ENCODE measurements at regions not wholly inside any gene's neighbourhood (a gene's known extent, or its start where the extent isn't known, plus 50 kb on each side); places are given as distances from the start of the nearest gene placed in this dataset.

- H3K4me3 ChIP-seq (ENCODE audit: low read depth, low read length), result no peak overlapping the region
- TF ChIP-seq CTCF (IDR thresholded peaks at IDR 0.05; ENCODE audit: insufficient read depth, low read length, missing control alignments), result no peak
- POLR2A ChIA-PET, result no interaction called here
- no peak for DNase-seq (ENCODE audit: low read depth, low spot score)
- CTCF ChIA-PET, result no interaction called here
Observed at GRCh38 chr2:31675485-31675901, 94.8 kb upstream of the SRD5A2 start.

- POLR2A ChIA-PET, result no interaction called here
- no peak for DNase-seq (ENCODE audit: low read depth, low spot score)
- H3K4me3 ChIP-seq (ENCODE audit: low read depth, low read length), result no peak overlapping the region
- CTCF ChIA-PET, result no interaction called here
- no peak for TF ChIP-seq CTCF (IDR thresholded peaks at IDR 0.05; ENCODE audit: insufficient read depth, low read length, missing control alignments)
Observed at GRCh38 chr2:31674446-31674845, 93.7 kb upstream of the SRD5A2 start.

GRCh38 chr2:31666878-31667277 is 86.1 kb upstream of the SRD5A2 start:
- H3K4me3 ChIP-seq (ENCODE audit: low read depth, low read length), result no peak overlapping the region
- no peak for DNase-seq (ENCODE audit: low read depth, low spot score)
- ChIA-PET POLR2A (no interaction called here), CTCF (no interaction called here)
- TF ChIP-seq CTCF (IDR thresholded peaks at IDR 0.05; ENCODE audit: insufficient read depth, low read length, missing control alignments), result no peak

- no peak for DNase-seq (ENCODE audit: low read depth, low spot score)
- CTCF ChIA-PET, result interaction anchor here (0.7 kb wide), 1 partner anchor 8 kb away, joined by 3 read pairs; no protein-coding TSS in a partner anchor
- POLR2A ChIA-PET, result no interaction called here
- TF ChIP-seq CTCF (IDR thresholded peaks at IDR 0.05; ENCODE audit: insufficient read depth, low read length, missing control alignments), result no peak
- H3K4me3 ChIP-seq (ENCODE audit: low read depth, low read length), result no peak overlapping the region
Observed at GRCh38 chr2:31664949-31665724, 84.4 kb upstream of the SRD5A2 start.

GRCh38 chr2:31660812-31661335 is 80.1 kb upstream of the SRD5A2 start:
- H3K4me3 ChIP-seq (ENCODE audit: low read depth, low read length), result no peak overlapping the region
- no peak for DNase-seq (ENCODE audit: low read depth, low spot score)
- POLR2A ChIA-PET, result no interaction called here
- TF ChIP-seq CTCF (IDR thresholded peaks at IDR 0.05; ENCODE audit: insufficient read depth, low read length, missing control alignments), result no peak
- CTCF ChIA-PET, result no interaction called here

- CTCF ChIA-PET, result no interaction called here
- H3K4me3 ChIP-seq (ENCODE audit: low read depth, low read length), result no peak overlapping the region
- TF ChIP-seq CTCF (IDR thresholded peaks at IDR 0.05; ENCODE audit: insufficient read depth, low read length, missing control alignments), result no peak
- POLR2A ChIA-PET, result no interaction called here
- no peak for DNase-seq (ENCODE audit: low read depth, low spot score)
Observed at GRCh38 chr2:31660165-31660564, 79.4 kb upstream of the SRD5A2 start.

Measured in AG04449 (cell line).